Endodermal cell (in vitro differentiated cells): ENCODE measurements at regions not wholly inside any gene's neighbourhood (a gene's known extent, or its start where the extent isn't known, plus 50 kb on each side); places are given as distances from the start of the nearest gene placed in this dataset.

Source experiments
- DNase-seq: peaks from one replicate; pipeline ENCODE4 v3.0.0-alpha.2; 2017
- H3K27ac ChIP-seq: 2 replicates; pipeline ENCODE4 v1.5.1; 2013; ENCODE audit warnings: mild to moderate bottlenecking, low read depth, low read length, moderate library complexity
- H3K27me3 ChIP-seq: 2 replicates; pipeline ENCODE4 v1.6.1; 2013; ENCODE audit warnings: mild to moderate bottlenecking, low read length, moderate library complexity; ENCODE audit not compliant: insufficient read depth, control insufficient read depth, poor library complexity, severe bottlenecking
- H3K36me3 ChIP-seq: 2 replicates; pipeline ENCODE4 v1.7.0; 2013; ENCODE audit warnings: mild to moderate bottlenecking, low read length, moderate library complexity; ENCODE audit not compliant: control insufficient read depth, insufficient read depth
- H3K4me1 ChIP-seq: one replicate; pipeline ENCODE4 v1.7.0; 2013; ENCODE audit warnings: low read length; ENCODE audit not compliant: control insufficient read depth, insufficient read depth
- H3K4me3 ChIP-seq: 2 replicates; pipeline ENCODE4 v1.5.1; 2013; ENCODE audit warnings: mild to moderate bottlenecking, low read length, moderate library complexity
- H3K9ac ChIP-seq: 2 replicates; pipeline ENCODE4 v1.6.1; 2013; ENCODE audit warnings: mild to moderate bottlenecking, low read length, moderate library complexity; ENCODE audit not compliant: poor library complexity, severe bottlenecking; ENCODE audit errors: extremely low read depth
- H3K9me3 ChIP-seq: 2 replicates; pipeline ENCODE4 v1.6.1; 2013; ENCODE audit warnings: mild to moderate bottlenecking, low read length, moderate library complexity; ENCODE audit not compliant: control insufficient read depth
- H3K27ac Mint-ChIP-seq: 2 replicates; pipeline ENCODE4 v1.8.0; 2020; ENCODE audit warnings: mixed read lengths
- H3K27me3 Mint-ChIP-seq: 2 replicates; pipeline ENCODE4 v1.8.0; 2021; ENCODE audit warnings: mild to moderate bottlenecking, mixed read lengths; ENCODE audit not compliant: insufficient read depth
- H3K36me3 Mint-ChIP-seq: 2 replicates; pipeline ENCODE4 v1.8.0; 2020; ENCODE audit warnings: low read depth, mixed read lengths
- H3K4me1 Mint-ChIP-seq: 2 replicates; pipeline ENCODE4 v1.8.0; 2020; ENCODE audit warnings: mixed read lengths
- H3K4me3 Mint-ChIP-seq: 2 replicates; pipeline ENCODE4 v1.8.0; 2020; ENCODE audit warnings: mild to moderate bottlenecking, moderate library complexity, mixed read lengths
- H3K9me3 Mint-ChIP-seq: 2 replicates; pipeline ENCODE4 v1.8.0; 2020; ENCODE audit warnings: mild to moderate bottlenecking, mixed read lengths
- CTCF ChIP-seq: fragments of 200-600 bp; sonication (generic); conservative IDR thresholded peaks from 2 replicates; pipeline ENCODE4 v1.5.0; 2021; ENCODE audit warnings: antibody characterized with exemption, mild to moderate bottlenecking
- WGBS, 2 experiments: methylation state at CpG; one replicate each; pipeline versions ENCODE4 v1.1.5 to v1.1.7; 2013; ENCODE audit warnings: missing lambda C conversion rate in 2 of 2, mixed read lengths in 1 of 2; ENCODE audit not compliant: insufficient coverage in 1 of 2, insufficient read length in 1 of 2; 5-methylcytosine and 5-hydroxymethylcytosine counted together

GRCh38 chr6:157766901-157767774, 55.9 kb upstream of the SNX9 start:
- Mint-ChIP-seq H3K4me1 (peaks cover 26% of the 10 kb centered on the region), H3K27ac (no peak overlapping the region), H3K27me3 (no peaks in the 10 kb centered on the region), H3K9me3 (peaks cover 1% of the 10 kb centered on the region), H3K4me3 (no peak overlapping the region), H3K36me3 (no peaks in the 10 kb centered on the region)
- no peaks in the 10 kb centered on the region for H3K9me3 ChIP-seq
- H3K27me3 ChIP-seq: no peaks in the 10 kb centered on the region
- no peaks in the 10 kb centered on the region for H3K36me3 ChIP-seq
- TF ChIP-seq CTCF: no peak
- H3K9ac ChIP-seq: no peak overlapping the region
- no peak overlapping the region for H3K4me3 ChIP-seq
- peaks cover 7% of the 10 kb centered on the region for H3K4me1 ChIP-seq
- H3K27ac ChIP-seq: no peak overlapping the region
- 88 to 94% methylated on average over 7 to 11 of the region's 11 CpGs for WGBS, 2 experiments
- no peak for DNase-seq

DNA sequence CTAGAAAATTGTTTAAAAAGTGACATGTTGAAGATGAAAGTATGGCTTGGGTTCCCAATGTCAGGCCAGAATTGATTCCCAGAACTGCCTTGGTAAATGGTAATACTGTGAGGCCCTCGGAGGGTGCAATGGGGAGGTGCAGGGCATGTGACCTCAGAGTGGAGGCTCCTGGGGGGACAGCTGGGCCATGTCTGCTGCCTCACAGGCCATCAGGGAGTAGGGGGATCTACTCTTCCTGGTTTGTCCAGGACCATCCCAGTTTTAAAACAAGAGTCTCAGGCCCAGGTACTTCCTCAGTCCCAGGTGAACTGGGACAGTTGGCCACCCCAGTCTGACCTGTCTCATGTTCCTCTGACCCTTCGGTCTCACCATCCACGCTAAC, 55.3 kb upstream of the SNX9 start:
- H3K36me3 ChIP-seq: no peaks in the 10 kb centered on the region
- H3K27ac ChIP-seq: no peak overlapping the region
- H3K4me1 Mint-ChIP-seq: peaks cover 24% of the 10 kb centered on the region
- H3K27me3 Mint-ChIP-seq: peaks cover 3% of the 10 kb centered on the region
- H3K4me3 ChIP-seq: no peak overlapping the region
- no peak for TF ChIP-seq CTCF
- no peaks in the 10 kb centered on the region for H3K9me3 ChIP-seq
- H3K4me1 ChIP-seq: peaks cover 7% of the 10 kb centered on the region
- no peak overlapping the region for H3K9ac ChIP-seq
- no peaks in the 10 kb centered on the region for H3K27me3 ChIP-seq
- no peaks in the 10 kb centered on the region for H3K36me3 Mint-ChIP-seq
- no peak overlapping the region for H3K4me3 Mint-ChIP-seq
- 90% methylated on average over 3 of the region's 3 CpGs; no CpG with 5 or more reads in 1 of the 2 experiments for whole genome bisulfite sequencing, 2 experiments
- peak overlapping the region; percentile 9 for H3K27ac Mint-ChIP-seq
- H3K9me3 Mint-ChIP-seq: peaks cover 1% of the 10 kb centered on the region
- no peak for DNase-seq

DNA sequence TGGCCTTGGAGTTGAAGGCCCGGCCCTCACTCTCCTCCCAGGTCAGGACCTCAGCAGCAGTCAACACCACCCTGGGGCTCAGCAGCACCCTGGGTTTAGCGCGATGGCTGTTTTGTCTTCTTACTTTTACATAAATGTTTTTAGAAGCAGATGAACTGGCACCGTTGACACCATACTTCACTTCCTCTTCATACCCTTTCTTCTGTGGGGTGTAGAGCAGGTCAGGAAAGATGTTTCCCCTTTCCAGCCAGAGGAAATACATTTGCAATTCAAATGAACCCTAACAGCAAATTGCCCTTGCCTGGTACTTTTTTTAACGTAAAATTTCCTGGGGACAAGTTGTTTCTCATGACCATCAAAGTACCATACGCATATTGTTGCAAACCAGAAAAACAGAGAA, 54.7 kb upstream of the SNX9 start:
- Mint-ChIP-seq H3K27ac (no peak overlapping the region), H3K4me1 (peaks cover 21% of the 10 kb centered on the region), H3K36me3 (no peaks in the 10 kb centered on the region), H3K4me3 (no peak overlapping the region), H3K9me3 (peaks cover 2% of the 10 kb centered on the region), H3K27me3 (peaks cover 7% of the 10 kb centered on the region)
- no peak overlapping the region for H3K27ac ChIP-seq
- H3K36me3 ChIP-seq: no peaks in the 10 kb centered on the region
- no peaks in the 10 kb centered on the region for H3K27me3 ChIP-seq
- H3K9me3 ChIP-seq: no peaks in the 10 kb centered on the region
- peaks cover 5% of the 10 kb centered on the region for H3K4me1 ChIP-seq
- no peak for TF ChIP-seq CTCF
- no peak overlapping the region for H3K4me3 ChIP-seq
- WGBS, 2 experiments: 49 to 76% methylated on average over 3 to 6 of the region's 6 CpGs
- no peak for DNase-seq
- no peak overlapping the region for H3K9ac ChIP-seq
